Testis (tissue), 2 donors: ENCODE measurements at regions not wholly inside any gene's neighbourhood (a gene's known extent, or its start where the extent isn't known, plus 50 kb on each side); places are given as distances from the start of the nearest gene placed in this dataset.
"Not testable (repeated sequence)": the region's sequence is repeated elsewhere in the genome, so short reads cannot be mapped to it uniquely, and the experiment has no call there.

Source experiments
- DNase-seq: peaks from one replicate; pipeline ENCODE4 v3.0.0-alpha.2; 2019
- H3K27ac ChIP-seq, 2 donors: fragments of 200-600 bp; sonication (generic); one replicate each; pipeline ENCODE4 v1.5.1; 2019
- H3K27me3 ChIP-seq: fragments of 200-600 bp; sonication (generic); one replicate; pipeline ENCODE4 v1.5.1; 2019
- H3K36me3 ChIP-seq: fragments of 200-600 bp; sonication (generic); one replicate; pipeline ENCODE4 v1.5.1; 2017; ENCODE audit warnings: low read depth; ENCODE audit errors: missing control alignments
- H3K4me1 ChIP-seq: fragments of 200-600 bp; sonication (generic); one replicate; pipeline ENCODE4 v1.5.1; 2019
- H3K4me3 ChIP-seq, 2 donors: fragments of 200-600 bp; sonication (generic); one replicate each; pipeline ENCODE4 v1.5.1; 2017 to 2019
- H3K9me3 ChIP-seq: fragments of 200-600 bp; sonication (generic); one replicate; pipeline ENCODE4 v1.5.1; 2017
- CTCF ChIP-seq, 3 experiments: fragments of 450-650 bp in 2 of 3; fragments of 200-600 bp in 1 of 3; sonication (generic) in 1 of 3; IDR thresholded peaks; one replicate each; pipeline ENCODE4 v1.5.1; 2016 to 2019; ENCODE audit warnings: antibody characterized with exemption in 3 of 3, mild to moderate bottlenecking in 2 of 3, moderate library complexity in 1 of 3
- POLR2A ChIP-seq: fragments of 450-650 bp; IDR thresholded peaks from one replicate; pipeline ENCODE4 v1.6.1; 2017; ENCODE audit warnings: antibody characterized with exemption, mild to moderate bottlenecking, moderate library complexity
- WGBS, 2 donors: methylation state at CpG; one replicate each; pipeline ENCODE4 v1.1.5; 2018; 5-methylcytosine and 5-hydroxymethylcytosine counted together
- intact Hi-C: fragments of 100-400 bp; cut with DNase I; formaldehyde crosslinking; loops from one replicate; pipeline ENCODE4 v1.15.1; 2023; ENCODE audit warnings: low total_unique reads

GRCh38 chr5:12672141-12672540 lies 767.9 kb upstream of the CTNND2 start:
- no peaks in the 10 kb centered on the region for H3K27me3 ChIP-seq
- H3K27ac ChIP-seq, result no peak overlapping the region
- DNase-seq, result no peak
- TF ChIP-seq POLR2A (no peak), CTCF (IDR thresholded peaks at IDR 0.05) (no peak)
- no peaks in the 10 kb centered on the region for H3K36me3 ChIP-seq
- WGBS, 2 donors, result 90% methylated on average over 3 of the region's 3 CpGs
- no peak overlapping the region for H3K4me3 ChIP-seq
- H3K9me3 ChIP-seq, result no peaks in the 10 kb centered on the region
- H3K4me1 ChIP-seq, result no peaks in the 10 kb centered on the region
- intact Hi-C loops, result no loop called here

GRCh38 chr5:12669326-12669725 lies 765.1 kb upstream of the CTNND2 start:
- no peak for DNase-seq
- no peak overlapping the region for H3K27ac ChIP-seq
- H3K36me3 ChIP-seq, result no peaks in the 10 kb centered on the region
- no peaks in the 10 kb centered on the region for H3K4me1 ChIP-seq
- 88 to 89% methylated on average over 2 of the region's 2 CpGs for WGBS, 2 donors
- H3K27me3 ChIP-seq, result no peaks in the 10 kb centered on the region
- H3K4me3 ChIP-seq, result no peak overlapping the region
- TF ChIP-seq CTCF (IDR thresholded peaks at IDR 0.05) (no peak), POLR2A (no peak)
- intact Hi-C loops, result no loop called here
- H3K9me3 ChIP-seq, result no peaks in the 10 kb centered on the region

- Histone ChIP-seq H3K4me3 (no peak overlapping the region), H3K27me3 (no peaks in the 10 kb centered on the region), H3K4me1 (no peaks in the 10 kb centered on the region), H3K27ac (no peak overlapping the region), H3K36me3 (no peaks in the 10 kb centered on the region), H3K9me3 (no peaks in the 10 kb centered on the region)
- no peak for TF ChIP-seq POLR2A
- TF ChIP-seq CTCF (IDR thresholded peaks at IDR 0.05), result no peak
- no peak for DNase-seq
- 75 to 81% methylated on average over 4 of the region's 4 CpGs for WGBS, 2 donors
- intact Hi-C loops, result no loop called here
Observed at GRCh38 chr5:12668564-12668963, 764.3 kb upstream of the CTNND2 start.

- DNase-seq, H3K27me3 ChIP-seq, H3K27ac ChIP-seq, H3K4me3 ChIP-seq, intact Hi-C loops, H3K36me3 ChIP-seq, H3K9me3 ChIP-seq, H3K4me1 ChIP-seq: not testable (repeated sequence)
- WGBS, 2 donors, result 89 to 91% methylated on average over 12 of the region's 12 CpGs
Observed at GRCh38 chr5:12667818-12668217, 763.6 kb upstream of the CTNND2 start.

- H3K4me3 ChIP-seq, H3K27me3 ChIP-seq, H3K36me3 ChIP-seq, H3K27ac ChIP-seq, H3K9me3 ChIP-seq, H3K4me1 ChIP-seq, DNase-seq, intact Hi-C loops: not testable (repeated sequence)
- 87 to 99% methylated on average over 8 to 9 of the region's 13 CpGs for WGBS, 2 donors
Observed at GRCh38 chr5:12665772-12666171, 761.5 kb upstream of the CTNND2 start.

GRCh38 chr5:12662545-12663314 lies 758.5 kb upstream of the CTNND2 start:
- intact Hi-C loops, result no loop called here
- 86 to 94% methylated on average over 20 of the region's 20 CpGs for WGBS, 2 donors

More at GRCh38 chr5:12662545-12663314, 758.5 kb upstream of the CTNND2 start:
- no peaks in the 10 kb centered on the region for H3K9me3 ChIP-seq
- H3K4me3 ChIP-seq, result no peak overlapping the region
- H3K27ac ChIP-seq, result no peak overlapping the region
- TF ChIP-seq POLR2A (no peak), CTCF (IDR thresholded peaks at IDR 0.05) (no peak)
- no peaks in the 10 kb centered on the region for H3K36me3 ChIP-seq
- no peaks in the 10 kb centered on the region for H3K4me1 ChIP-seq
- no peak for DNase-seq
- no peaks in the 10 kb centered on the region for H3K27me3 ChIP-seq
